ENCODE measurements at regions not wholly inside any gene's neighbourhood (a gene's known extent, or its start where the extent isn't known, plus 50 kb on each side); places are given as distances from the start of the nearest gene placed in this dataset.

GRCh38 chr17:52477824-52478699, 319.5 kb upstream of the CA10 start:
- Histone ChIP-seq H2AFZ (ENCODE audit: control insufficient read depth, low read length) (no peak overlapping the region), H3K9me3 (ENCODE audit: control insufficient read depth, low read depth, low read length) (no peaks in the 10 kb centered on the region), H3K36me3 (ENCODE audit: control insufficient read depth in 2 of 2, extremely low read depth in 1 of 2, insufficient read depth in 2 of 2, low read length in 2 of 2) (no peaks in the 10 kb centered on the region), H3K79me2 (ENCODE audit: control insufficient read depth, insufficient read depth, low read length) (no peaks in the 10 kb centered on the region), H3K4me3 (ENCODE audit: control insufficient read depth in 2 of 3, extremely low read depth in 1 of 3, insufficient read depth in 2 of 3, low read depth in 1 of 3, low read length in 3 of 3) (no peak overlapping the region), H3K9me1 (ENCODE audit: control insufficient read depth, extremely low read depth, insufficient read depth, low read length) (no peaks in the 10 kb centered on the region), H4K20me1 (ENCODE audit: control insufficient read depth, extremely low read depth, insufficient read depth, low read length) (no peaks in the 10 kb centered on the region), H3K27ac (ENCODE audit: control insufficient read depth, insufficient read depth, low read length) (no peak overlapping the region), H3K27me3 (ENCODE audit: control insufficient read depth, extremely low read depth, insufficient read depth, low read length) (no peaks in the 10 kb centered on the region), H3K4me1 (ENCODE audit: control insufficient read depth, extremely low read depth, insufficient read depth, low read length) (no peaks in the 10 kb centered on the region), H3K9ac (ENCODE audit: control insufficient read depth, extremely low read depth, insufficient read depth, low read length) (no peak overlapping the region), H3K4me2 (ENCODE audit: control insufficient read depth, extremely low read depth, insufficient read depth, low read depth, low read length) (no peak overlapping the region)
- no peak for DNase-seq (ENCODE audit: low read depth, low spot score)
- dilution Hi-C loops (cut with MboI; ENCODE audit: extremely low pct_ligation_motif_present, low sequenced_read_pairs): no loop called here
- no peak for TF ChIP-seq EZH2 (IDR thresholded peaks at IDR 0.05; ENCODE audit: low read length)
- TF ChIP-seq CTCF (optimal IDR thresholded peaks at IDR 0.05 in 1 of 3, IDR thresholded peaks at IDR 0.05 in 1 of 3, conservative IDR thresholded peaks at IDR 0.05 in 1 of 3; ENCODE audit: extremely low read depth in 1 of 3, insufficient read depth in 2 of 3, low read length in 3 of 3): no peak
- no peak for FAIRE-seq

- H3K36me3 ChIP-seq (ENCODE audit: control insufficient read depth in 2 of 2, extremely low read depth in 1 of 2, insufficient read depth in 2 of 2, low read length in 2 of 2): no peaks in the 10 kb centered on the region
- no peak overlapping the region for H3K9ac ChIP-seq (ENCODE audit: control insufficient read depth, extremely low read depth, insufficient read depth, low read length)
- no peak for TF ChIP-seq CTCF (optimal IDR thresholded peaks at IDR 0.05 in 1 of 3, IDR thresholded peaks at IDR 0.05 in 1 of 3, conservative IDR thresholded peaks at IDR 0.05 in 1 of 3; ENCODE audit: extremely low read depth in 1 of 3, insufficient read depth in 2 of 3, low read length in 3 of 3)
- no peak for TF ChIP-seq EZH2 (IDR thresholded peaks at IDR 0.05; ENCODE audit: low read length)
- no peak overlapping the region for H3K27ac ChIP-seq (ENCODE audit: control insufficient read depth, insufficient read depth, low read length)
- H3K4me3 ChIP-seq (ENCODE audit: control insufficient read depth in 2 of 3, extremely low read depth in 1 of 3, insufficient read depth in 2 of 3, low read depth in 1 of 3, low read length in 3 of 3): no peak overlapping the region
- H3K27me3 ChIP-seq (ENCODE audit: control insufficient read depth, extremely low read depth, insufficient read depth, low read length): no peaks in the 10 kb centered on the region
- H3K9me3 ChIP-seq (ENCODE audit: control insufficient read depth, low read depth, low read length): no peaks in the 10 kb centered on the region
- DNase-seq (ENCODE audit: low read depth, low spot score): no peak
- H3K9me1 ChIP-seq (ENCODE audit: control insufficient read depth, extremely low read depth, insufficient read depth, low read length): no peaks in the 10 kb centered on the region
- dilution Hi-C loops (cut with MboI; ENCODE audit: extremely low pct_ligation_motif_present, low sequenced_read_pairs): no loop called here
- no peak overlapping the region for H3K4me2 ChIP-seq (ENCODE audit: control insufficient read depth, extremely low read depth, insufficient read depth, low read depth, low read length)
- no peaks in the 10 kb centered on the region for H4K20me1 ChIP-seq (ENCODE audit: control insufficient read depth, extremely low read depth, insufficient read depth, low read length)
- no peaks in the 10 kb centered on the region for H3K79me2 ChIP-seq (ENCODE audit: control insufficient read depth, insufficient read depth, low read length)
- no peak for FAIRE-seq
- H3K4me1 ChIP-seq (ENCODE audit: control insufficient read depth, extremely low read depth, insufficient read depth, low read length): no peaks in the 10 kb centered on the region
- no peak overlapping the region for H2AFZ ChIP-seq (ENCODE audit: control insufficient read depth, low read length)
Measured at GRCh38 chr17:52476638-52477313, 318.3 kb upstream of the CA10 start.
